Embryonic facial prominence (tissue), 1 donor: ENCODE measurements at regions not wholly inside any gene's neighbourhood (a gene's known extent, or its start where the extent isn't known, plus 50 kb on each side); places are given as distances from the start of the nearest gene placed in this dataset.
"Not testable (repeated sequence)": the region's sequence is repeated elsewhere in the genome, so short reads cannot be mapped to it uniquely, and the experiment has no call there.

Source experiments
- DNase-seq: peaks from one replicate; pipeline ENCODE4 v3.0.0-alpha.2; 2016; ENCODE audit errors: extremely low spot score

GRCh38 chr4:9702696-9703095, 78.7 kb upstream of the DRD5 start:
- DNase-seq = not testable (repeated sequence)

- DNase-seq = no peak
These were observed 78.0 kb upstream of the DRD5 start for GRCh38 chr4:9703391-9703790.

GRCh38 chr4:9704126-9704525, 77.3 kb upstream of the DRD5 start:
- DNase-seq = not testable (repeated sequence)

GRCh38 chr4:9704551-9705332, 76.7 kb upstream of the DRD5 start:
- DNase-seq = no peak

GRCh38 chr4:9707281-9707680, 74.2 kb upstream of the DRD5 start:
- DNase-seq = not testable (repeated sequence)

- DNase-seq = not testable (repeated sequence)
These were observed 73.5 kb upstream of the DRD5 start for GRCh38 chr4:9707936-9708335.

- DNase-seq = no peak
These were observed 71.7 kb upstream of the DRD5 start for GRCh38 chr4:9709724-9710123.

GRCh38 chr4:9715271-9715670, 66.2 kb upstream of the DRD5 start:
- not testable (repeated sequence) for DNase-seq

GRCh38 chr4:9716093-9716492, 65.3 kb upstream of the DRD5 start:
- DNase-seq = no peak

- not testable (repeated sequence) for DNase-seq
These were observed 63.0 kb upstream of the DRD5 start for GRCh38 chr4:9718246-9718939.

GRCh38 chr4:9722131-9722530, 59.3 kb upstream of the DRD5 start:
- not testable (repeated sequence) for DNase-seq
